BE2C (cell line): ENCODE measurements at regions not wholly inside any gene's neighbourhood (a gene's known extent, or its start where the extent isn't known, plus 50 kb on each side); places are given as distances from the start of the nearest gene placed in this dataset.

ENCODE experiments used
- DNase-seq: peaks from one replicate; pipeline ENCODE4 v3.0.0-alpha.2; 2020
- H3K27me3 ChIP-seq: fragments of 250-450 bp; sonication (Bioruptor Pico); 2 replicates; pipeline ENCODE4 v1.5.1; 2020; ENCODE audit warnings: mild to moderate bottlenecking
- H3K36me3 ChIP-seq: fragments of 250-450 bp; sonication (Bioruptor Pico); 2 replicates; pipeline ENCODE4 v1.5.1; 2020; ENCODE audit warnings: mild to moderate bottlenecking
- H3K4me1 ChIP-seq: fragments of 250-450 bp; sonication (Bioruptor Pico); 2 replicates; pipeline ENCODE4 v1.5.1; 2020
- H3K4me3 ChIP-seq: 2 replicates; pipeline ENCODE4 v1.5.1; 2011; ENCODE audit warnings: low read depth, low read length
- H3K9me3 ChIP-seq: fragments of 250-450 bp; sonication (Bioruptor Pico); 2 replicates; pipeline ENCODE4 v1.5.1; 2020
- TF ChIP-seq, protein P1 (sequence below): IDR thresholded peaks from 2 replicates; pipeline ENCODE4 v1.5.1; 2012; ENCODE audit warnings: mild to moderate bottlenecking, low read depth, low read length

- Histone ChIP-seq H3K27me3 (peaks cover 2% of the 10 kb centered on the region), H3K36me3 (no peaks in the 10 kb centered on the region), H3K4me1 (no peaks in the 10 kb centered on the region), H3K4me3 (no peak overlapping the region), H3K9me3 (no peaks in the 10 kb centered on the region; the same call in none of the 2 replicates)
- TF ChIP-seq, protein P1, sequence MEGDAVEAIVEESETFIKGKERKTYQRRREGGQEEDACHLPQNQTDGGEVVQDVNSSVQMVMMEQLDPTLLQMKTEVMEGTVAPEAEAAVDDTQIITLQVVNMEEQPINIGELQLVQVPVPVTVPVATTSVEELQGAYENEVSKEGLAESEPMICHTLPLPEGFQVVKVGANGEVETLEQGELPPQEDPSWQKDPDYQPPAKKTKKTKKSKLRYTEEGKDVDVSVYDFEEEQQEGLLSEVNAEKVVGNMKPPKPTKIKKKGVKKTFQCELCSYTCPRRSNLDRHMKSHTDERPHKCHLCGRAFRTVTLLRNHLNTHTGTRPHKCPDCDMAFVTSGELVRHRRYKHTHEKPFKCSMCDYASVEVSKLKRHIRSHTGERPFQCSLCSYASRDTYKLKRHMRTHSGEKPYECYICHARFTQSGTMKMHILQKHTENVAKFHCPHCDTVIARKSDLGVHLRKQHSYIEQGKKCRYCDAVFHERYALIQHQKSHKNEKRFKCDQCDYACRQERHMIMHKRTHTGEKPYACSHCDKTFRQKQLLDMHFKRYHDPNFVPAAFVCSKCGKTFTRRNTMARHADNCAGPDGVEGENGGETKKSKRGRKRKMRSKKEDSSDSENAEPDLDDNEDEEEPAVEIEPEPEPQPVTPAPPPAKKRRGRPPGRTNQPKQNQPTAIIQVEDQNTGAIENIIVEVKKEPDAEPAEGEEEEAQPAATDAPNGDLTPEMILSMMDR: no peak
- DNase-seq: no peak
Observed at GRCh38 chr1:114314098-114314497, 160.4 kb upstream of the SYT6 start.

DNA sequence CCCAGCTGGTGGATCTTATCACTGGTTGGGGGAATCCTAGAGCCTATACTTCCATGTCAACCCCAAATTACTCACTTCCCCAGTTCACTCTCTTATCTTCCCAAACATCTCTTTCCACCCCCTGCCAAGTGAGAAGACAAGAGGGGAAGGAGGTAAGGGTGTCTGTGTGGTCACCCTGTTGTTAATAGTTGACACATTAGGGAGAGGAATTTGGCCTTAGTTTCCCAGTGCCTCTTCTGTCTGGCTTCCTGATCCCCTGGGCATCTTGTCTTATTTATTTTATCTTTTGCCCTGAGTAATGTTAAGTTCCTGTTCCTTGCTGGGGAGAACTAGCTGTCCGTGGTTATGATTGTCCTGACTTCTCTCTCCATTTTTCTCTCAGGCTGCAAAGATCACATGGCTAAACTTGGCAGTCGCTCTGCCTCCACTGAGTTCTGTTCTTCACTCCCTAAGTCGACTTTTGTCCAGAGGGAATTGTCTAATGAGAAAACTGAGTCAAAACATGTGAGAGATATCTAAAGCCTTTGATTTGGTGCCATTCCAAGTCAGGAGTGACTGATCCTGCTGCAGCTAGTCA is 157.1 kb upstream of the SYT6 start:
- peaks cover 2% of the 10 kb centered on the region; the same call in 1 of the 2 replicates for H3K27me3 ChIP-seq
- H3K4me1 ChIP-seq: no peaks in the 10 kb centered on the region
- no peaks in the 10 kb centered on the region for H3K36me3 ChIP-seq
- H3K4me3 ChIP-seq: no peak overlapping the region
- TF ChIP-seq, protein P1: no peak
- no peaks in the 10 kb centered on the region; the same call in none of the 2 replicates for H3K9me3 ChIP-seq
- no peak for DNase-seq

- Histone ChIP-seq H3K27me3 (peaks cover 17% of the 10 kb centered on the region), H3K4me3 (no peak overlapping the region), H3K9me3 (no peaks in the 10 kb centered on the region), H3K36me3 (no peaks in the 10 kb centered on the region), H3K4me1 (no peaks in the 10 kb centered on the region)
- DNase-seq: no peak
- TF ChIP-seq, protein P1: no peak
Observed at GRCh38 chr1:114302821-114303220, 149.2 kb upstream of the SYT6 start.

DNA sequence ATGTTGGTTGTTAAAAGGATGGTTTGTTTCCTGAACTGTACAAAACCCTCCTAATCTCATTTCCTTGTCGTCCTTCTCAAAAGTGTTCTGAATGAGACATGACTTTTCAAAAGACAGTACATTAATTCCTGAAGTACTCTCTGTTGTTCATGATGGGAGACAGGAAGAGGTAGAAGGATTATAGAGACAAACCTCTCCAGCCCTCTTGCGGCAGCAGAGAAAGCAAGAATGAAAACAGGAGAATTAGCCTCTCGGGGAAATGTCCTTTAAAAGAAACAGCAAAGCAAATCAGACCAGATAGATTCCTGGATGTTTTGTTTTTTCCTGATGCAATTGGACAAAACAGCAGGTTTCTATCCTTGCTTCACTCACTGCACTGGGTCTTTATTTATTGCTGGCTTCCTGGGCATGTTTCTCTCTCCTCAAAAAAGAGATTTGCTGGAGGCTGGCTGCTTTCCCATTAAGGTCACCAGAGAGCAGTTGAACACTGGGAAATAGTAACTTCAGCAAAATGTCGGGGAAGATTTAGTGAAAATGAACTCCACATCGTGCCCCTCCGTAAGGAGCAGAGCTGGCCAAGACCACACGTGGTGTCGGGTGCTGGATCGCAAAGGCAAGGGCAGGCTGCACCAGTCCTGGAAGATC is 145.8 kb upstream of the SYT6 start:
- TF ChIP-seq, protein P1: no peak
- no peaks in the 10 kb centered on the region for H3K36me3 ChIP-seq
- DNase-seq: no peak
- no peak overlapping the region for H3K4me3 ChIP-seq
- no peaks in the 10 kb centered on the region for H3K9me3 ChIP-seq
- no peaks in the 10 kb centered on the region for H3K4me1 ChIP-seq
- H3K27me3 ChIP-seq: peaks cover 33% of the 10 kb centered on the region

DNA sequence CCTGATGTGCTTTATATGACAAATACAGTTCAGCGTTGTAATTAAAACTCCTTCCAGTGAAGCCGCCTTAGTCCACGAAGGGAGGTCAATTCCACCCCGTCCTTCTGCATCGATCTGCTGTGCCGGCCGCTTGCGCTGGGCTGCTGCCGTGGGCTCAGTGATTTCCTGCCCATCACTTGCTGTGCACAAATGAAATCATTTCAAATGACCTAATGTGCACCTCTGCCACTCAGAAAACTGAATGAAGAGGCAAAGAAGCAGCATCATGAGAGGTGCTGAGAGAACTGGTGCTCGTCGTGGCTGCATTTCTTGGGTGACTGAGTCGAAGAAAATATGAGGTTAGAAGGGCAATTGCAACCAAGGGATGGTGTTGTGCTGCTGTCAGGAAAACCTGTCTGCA is 144.3 kb upstream of the SYT6 start:
- Histone ChIP-seq H3K9me3 (no peaks in the 10 kb centered on the region), H3K36me3 (no peaks in the 10 kb centered on the region), H3K27me3 (peaks cover 36% of the 10 kb centered on the region), H3K4me3 (no peak overlapping the region), H3K4me1 (no peaks in the 10 kb centered on the region)
- TF ChIP-seq, protein P1: no peak
- DNase-seq: no peak

DNA sequence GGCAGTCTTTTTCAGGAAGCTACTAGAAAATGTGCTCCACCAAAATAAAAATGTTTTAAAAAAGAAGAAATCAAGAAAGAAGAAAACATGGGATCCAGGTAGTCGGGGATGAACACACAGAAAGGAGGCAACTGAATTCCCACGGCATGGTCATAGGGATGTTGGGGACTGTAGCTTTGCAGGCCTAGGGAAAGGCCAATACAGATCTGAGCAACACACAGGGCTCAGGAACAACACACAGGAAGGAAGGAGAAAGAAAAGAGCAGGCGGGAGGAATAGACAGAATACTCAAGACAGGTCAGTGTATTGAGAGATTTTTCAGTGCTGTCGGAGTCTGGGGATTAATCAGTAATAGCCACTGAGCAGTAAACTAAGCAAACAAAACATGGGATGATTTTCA is 142.7 kb upstream of the SYT6 start:
- Histone ChIP-seq H3K9me3 (no peaks in the 10 kb centered on the region), H3K4me3 (no peak overlapping the region), H3K4me1 (no peaks in the 10 kb centered on the region), H3K36me3 (no peaks in the 10 kb centered on the region), H3K27me3 (peaks cover 36% of the 10 kb centered on the region)
- TF ChIP-seq, protein P1: no peak
- DNase-seq: no peak
